Fibroblast of mammary gland (primary cell): ENCODE measurements at regions not wholly inside any gene's neighbourhood (a gene's known extent, or its start where the extent isn't known, plus 50 kb on each side); places are given as distances from the start of the nearest gene placed in this dataset.
"Not testable (repeated sequence)": the region's sequence is repeated elsewhere in the genome, so short reads cannot be mapped to it uniquely, and the experiment has no call there.

ENCODE experiments used
- DNase-seq: peaks from one replicate; pipeline ENCODE4 v3.0.0-alpha.2; 2010; ENCODE audit warnings: low read depth
- H3K4me3 ChIP-seq: 2 replicates; pipeline ENCODE4 v1.5.1; 2011; ENCODE audit warnings: low read depth, mild to moderate bottlenecking, low read length, moderate library complexity; ENCODE audit not compliant: control insufficient read depth
- CTCF ChIP-seq: conservative IDR thresholded peaks from 2 replicates; pipeline ENCODE4 v1.5.1; 2011; ENCODE audit warnings: low read depth, low read length, inconsistent platforms; ENCODE audit not compliant: control insufficient read depth, insufficient read depth

GRCh38 chr4:167887726-167888125 is 204.6 kb upstream of the ANXA10 start:
- TF ChIP-seq CTCF, result no peak
- H3K4me3 ChIP-seq, result no peak overlapping the region
- DNase-seq, result no peak

GRCh38 chr4:167890226-167890625 is 202.1 kb upstream of the ANXA10 start:
- TF ChIP-seq CTCF, result no peak
- DNase-seq, result peak; percentile 2
- H3K4me3 ChIP-seq, result no peak overlapping the region

GRCh38 chr4:167893531-167893930 is 198.8 kb upstream of the ANXA10 start:
- DNase-seq, result no peak
- H3K4me3 ChIP-seq, result no peak overlapping the region
- no peak for TF ChIP-seq CTCF

- H3K4me3 ChIP-seq, DNase-seq: not testable (repeated sequence)
Observed at GRCh38 chr4:167896260-167896659, 196.1 kb upstream of the ANXA10 start.

GRCh38 chr4:167897116-167897515 is 195.2 kb upstream of the ANXA10 start:
- H3K4me3 ChIP-seq, result no peak overlapping the region
- TF ChIP-seq CTCF, result no peak
- peak; percentile 41 for DNase-seq

GRCh38 chr4:167903291-167903721 is 189.0 kb upstream of the ANXA10 start:
- no peak for TF ChIP-seq CTCF
- peak; percentile 79 for DNase-seq
- no peak overlapping the region for H3K4me3 ChIP-seq

GRCh38 chr4:167906851-167907250 is 185.5 kb upstream of the ANXA10 start:
- DNase-seq, result peak; percentile 40
- H3K4me3 ChIP-seq, result no peak overlapping the region
- no peak for TF ChIP-seq CTCF
